ENCODE measurements at regions not wholly inside any gene's neighbourhood (a gene's known extent, or its start where the extent isn't known, plus 50 kb on each side); places are given as distances from the start of the nearest gene placed in this dataset.

GRCh38 chr16:79726902-79727301 lies 126.4 kb upstream of the MAF start:
- no peak for DNase-seq

DNA sequence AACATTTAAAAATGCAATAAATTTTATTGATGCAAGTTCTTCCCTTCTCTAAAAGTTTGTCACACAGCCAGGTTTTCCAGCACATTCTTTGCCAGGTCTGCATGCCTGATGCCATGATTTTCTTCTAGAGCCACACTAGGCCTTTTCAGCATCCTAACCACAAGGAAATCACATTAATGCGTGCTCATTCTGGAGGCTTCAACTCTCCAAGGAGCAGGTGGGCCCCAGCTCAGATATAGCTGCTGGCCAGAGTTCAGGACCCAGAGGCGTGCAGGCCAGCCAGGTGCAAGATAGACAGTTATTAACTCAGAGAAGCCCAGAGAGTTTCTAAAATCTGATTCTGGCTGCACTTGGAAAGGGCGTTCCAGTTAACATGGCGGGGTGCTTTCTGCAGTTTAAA lies 124.5 kb upstream of the MAF start:
- no peak for DNase-seq

DNA sequence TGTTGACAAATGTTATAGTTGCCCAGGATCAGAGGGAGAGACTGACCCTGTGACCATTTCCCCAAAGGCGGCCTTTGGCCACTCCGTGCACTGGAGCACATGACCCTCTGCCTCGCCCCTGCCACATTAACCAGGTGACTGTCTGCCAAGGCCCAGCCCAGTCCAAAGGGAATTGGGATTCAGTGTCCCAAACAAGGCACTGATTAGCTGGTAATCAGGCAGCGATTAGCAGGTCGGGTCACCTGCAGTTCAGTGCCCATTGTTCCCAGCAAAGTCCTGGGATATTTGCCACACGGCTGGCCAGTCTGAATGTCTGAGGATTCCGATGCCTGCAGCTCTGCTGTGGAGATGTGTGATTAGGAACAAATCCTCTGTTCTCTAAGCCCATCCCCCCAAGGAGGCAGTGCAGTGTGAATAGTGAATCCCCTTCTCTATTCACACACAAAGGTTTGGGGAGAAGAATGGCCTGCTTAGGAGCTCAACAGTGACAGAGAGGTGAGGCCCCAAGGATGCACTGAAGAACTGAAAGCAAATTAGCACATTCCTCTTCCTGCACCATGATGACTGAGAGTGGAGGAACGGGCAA lies 123.1 kb upstream of the MAF start:
- DNase-seq = no peak

GRCh38 chr16:79721270-79721669 lies 120.7 kb upstream of the MAF start:
- DNase-seq = no peak

DNA sequence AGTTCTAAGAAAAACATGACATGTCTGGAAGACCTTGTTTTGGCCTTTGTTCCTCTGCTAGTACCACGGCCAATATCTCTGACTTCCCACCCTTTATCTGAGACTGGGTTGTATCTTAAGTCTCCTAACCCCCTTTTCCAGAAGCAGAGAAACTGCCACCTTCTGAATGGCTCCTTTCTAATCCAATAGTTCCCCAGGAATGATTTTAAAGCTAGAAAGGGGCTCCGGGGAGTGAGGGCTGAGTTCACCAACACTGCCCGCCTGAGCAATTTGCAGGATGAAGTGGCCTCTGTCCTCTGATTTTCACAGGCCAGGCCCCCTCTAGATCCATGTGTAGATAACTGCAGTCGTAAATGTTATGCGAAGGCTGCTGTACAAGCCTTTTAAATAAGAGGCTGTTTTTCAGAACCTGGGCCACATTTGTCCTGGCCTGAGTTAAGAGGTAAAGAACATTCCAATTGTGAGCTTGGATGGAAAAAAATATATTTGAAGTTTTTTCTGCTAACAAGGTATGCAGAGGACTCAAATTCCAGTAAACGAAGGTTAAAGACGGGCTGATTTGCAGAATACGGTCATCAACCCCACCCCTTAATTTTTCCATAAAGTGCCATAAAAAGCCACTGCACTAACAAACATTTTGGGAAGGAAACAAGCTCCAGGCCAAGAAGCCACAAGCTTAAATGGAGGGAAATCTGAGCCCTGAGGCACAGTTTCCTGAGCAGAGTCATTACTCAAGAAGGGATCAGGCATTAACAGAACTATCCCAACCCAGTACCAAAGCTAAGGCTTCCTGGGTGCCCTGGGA lies 117.0 kb upstream of the MAF start:
- DNase-seq = no peak

GRCh38 chr16:79716645-79717332 lies 116.3 kb upstream of the MAF start:
- DNase-seq = no peak

- DNase-seq = no peak
Measured at GRCh38 chr16:79715061-79715460, 114.5 kb upstream of the MAF start.

DNA sequence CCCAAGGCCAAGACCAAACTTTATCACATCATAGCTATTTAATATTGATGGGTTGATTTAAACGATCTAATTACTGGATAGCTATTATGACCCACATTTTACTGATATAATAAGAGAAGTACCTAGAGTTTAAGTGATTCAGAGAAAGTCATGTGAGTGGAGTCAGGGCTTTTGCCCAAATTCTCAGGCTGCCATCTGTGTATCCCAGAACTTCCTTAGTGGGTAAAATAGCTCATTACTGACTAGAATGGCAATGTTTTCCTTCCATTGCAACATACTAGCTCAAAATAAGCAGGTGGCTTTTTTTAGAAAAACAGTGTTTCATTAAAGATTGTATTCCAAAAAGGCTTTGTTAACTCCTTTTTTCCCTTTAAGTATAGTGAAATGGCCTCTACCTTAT lies 113.9 kb upstream of the MAF start:
- no peak for DNase-seq

DNA sequence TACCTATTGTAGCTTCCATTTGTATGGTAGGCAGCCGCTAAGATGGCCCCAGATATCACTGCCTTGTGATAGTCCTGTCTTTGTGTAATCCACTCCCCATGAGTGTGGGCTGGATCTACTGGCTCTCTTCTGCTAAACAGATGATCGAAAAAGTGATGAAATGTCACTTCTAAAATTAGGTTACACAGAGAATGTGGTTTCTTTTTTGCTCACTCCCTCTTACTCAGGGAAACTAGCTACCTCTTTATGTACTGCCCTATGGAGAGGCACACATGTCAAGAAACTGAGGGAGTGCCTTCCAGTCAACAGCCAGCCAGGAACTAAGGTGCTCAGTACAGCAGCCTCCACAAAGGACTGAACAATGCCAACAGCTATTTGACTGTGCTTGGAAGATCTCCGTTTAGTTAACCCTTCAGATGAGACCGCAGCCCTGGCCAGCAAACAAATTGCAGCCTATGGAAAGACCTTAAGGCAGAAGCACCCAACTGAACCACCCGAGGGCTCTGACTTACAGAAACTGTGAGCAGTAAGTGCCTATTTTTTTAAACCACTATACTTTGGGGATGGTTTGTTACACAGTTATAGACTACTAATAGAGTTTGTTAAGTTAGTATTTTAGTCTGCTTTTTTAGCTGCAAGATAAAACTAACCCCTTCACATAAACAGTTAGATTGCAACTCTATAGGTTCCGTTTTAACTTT lies 113.2 kb upstream of the MAF start:
- no peak for DNase-seq

- DNase-seq = no peak
Measured at GRCh38 chr16:79712276-79712675, 111.7 kb upstream of the MAF start.

DNA sequence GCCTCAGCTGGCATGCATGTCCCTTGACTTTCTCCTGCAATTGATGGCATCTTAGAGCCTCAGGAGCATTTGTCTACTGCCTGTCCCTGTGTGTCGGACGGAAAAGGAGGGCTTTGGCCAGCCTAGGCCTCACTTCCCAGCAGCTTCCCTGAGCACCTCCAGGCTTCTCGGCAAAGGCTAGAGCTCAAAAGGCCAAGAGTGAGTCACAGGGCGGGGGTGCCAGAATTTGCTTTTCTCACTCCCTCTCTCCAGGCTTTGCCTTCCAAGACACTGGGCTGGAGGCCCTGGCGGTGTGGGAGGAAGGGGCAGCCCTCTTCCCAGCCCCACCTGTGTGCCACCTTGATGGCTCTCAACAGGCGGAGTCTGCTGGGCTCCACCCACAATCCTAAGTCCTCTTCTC lies 107.3 kb upstream of the MAF start:
- DNase-seq = no peak

DNA sequence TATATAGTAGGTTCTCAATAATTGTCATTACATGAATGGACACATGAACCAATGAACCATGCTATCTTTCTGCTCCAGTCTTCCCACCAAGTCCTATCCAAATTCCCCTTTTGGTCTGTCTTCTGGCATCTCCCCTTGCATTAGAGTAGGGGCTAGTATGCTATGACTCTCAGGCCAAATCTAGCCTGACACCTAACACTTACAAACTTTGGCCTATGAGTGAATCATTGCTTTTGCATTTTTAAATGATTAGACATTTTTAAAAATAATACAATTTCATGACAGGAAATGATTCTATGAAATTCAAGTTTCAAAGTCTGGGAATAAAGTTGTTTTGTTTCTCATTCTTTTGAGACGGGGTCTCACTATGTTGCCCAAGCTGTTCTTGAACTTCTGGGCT lies 102.5 kb upstream of the MAF start:
- DNase-seq = no peak

DNA sequence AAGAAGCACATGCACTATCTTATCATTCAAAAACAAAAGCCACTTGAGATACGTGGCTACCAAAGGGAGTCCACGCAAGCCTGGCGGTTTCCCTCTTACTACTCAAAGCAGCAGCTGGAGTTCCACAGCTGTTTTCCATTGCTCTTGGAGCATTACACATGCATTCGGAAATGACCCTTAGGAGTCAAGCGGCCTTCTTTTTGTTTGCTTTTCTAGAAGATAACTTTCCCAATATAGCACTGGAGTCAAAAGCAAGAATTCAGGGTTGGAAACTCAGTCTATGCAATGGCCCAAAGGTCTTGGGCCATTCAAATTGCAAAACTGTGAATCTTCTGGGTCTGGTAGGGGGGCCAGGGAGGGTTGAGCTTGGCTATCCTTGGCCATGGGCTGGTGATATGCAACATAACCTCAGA lies 97.8 kb upstream of the MAF start:
- DNase-seq = no peak

DNA sequence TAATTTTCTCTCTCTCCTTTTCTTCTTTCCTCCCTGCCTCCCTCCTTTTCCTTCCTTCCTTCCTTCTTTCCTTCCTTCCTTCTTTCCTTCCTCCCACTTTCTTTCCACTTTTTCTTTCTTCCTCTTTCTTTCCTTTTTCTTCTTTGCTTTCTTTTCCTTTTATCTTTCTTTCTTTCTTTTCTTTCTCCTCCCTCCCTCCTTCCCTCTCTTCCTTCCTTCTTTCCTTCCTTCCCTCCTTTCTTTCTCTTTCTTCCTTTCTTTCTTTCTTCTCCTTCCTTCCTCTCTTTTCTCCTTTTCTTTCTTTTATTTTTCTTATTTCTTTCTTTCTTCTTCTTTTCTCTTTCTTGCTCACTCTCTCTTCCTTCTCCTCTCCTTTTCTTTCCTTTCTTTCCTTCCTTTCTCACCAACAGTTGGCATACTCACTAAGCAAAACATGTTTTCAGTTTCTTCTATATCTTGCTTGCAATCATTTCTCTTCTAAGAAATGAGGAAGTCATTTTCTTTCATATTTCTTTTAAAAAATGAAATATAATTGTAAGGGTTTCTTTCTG lies 97.1 kb upstream of the MAF start:
- no peak for DNase-seq

- no peak for DNase-seq
Measured at GRCh38 chr16:79691007-79691406, 90.5 kb upstream of the MAF start.

- no peak for DNase-seq
Measured at GRCh38 chr16:79690159-79690558, 89.6 kb upstream of the MAF start.

- no peak for DNase-seq
Measured at GRCh38 chr16:79687249-79688130, 87.0 kb upstream of the MAF start.

- DNase-seq = no peak
Measured at GRCh38 chr16:79685871-79686270, 85.3 kb upstream of the MAF start.

DNA sequence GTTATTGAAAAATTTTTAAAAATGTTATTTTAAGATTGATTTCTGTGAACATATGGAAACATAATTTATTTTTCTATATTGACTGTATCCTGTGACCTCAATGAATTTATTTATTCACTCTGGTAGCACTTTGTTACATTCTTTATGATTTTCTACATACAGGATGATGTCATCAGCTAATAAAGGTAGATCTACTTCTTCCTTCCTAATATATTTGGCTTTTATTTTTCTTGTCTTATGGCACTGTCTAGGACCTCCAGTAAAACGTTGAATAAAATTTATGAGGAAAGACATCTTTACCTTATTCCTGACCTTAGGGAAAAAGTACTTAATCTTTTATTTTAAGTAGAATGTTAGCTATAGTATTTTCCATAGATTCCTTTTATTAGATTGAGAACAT lies 78.8 kb upstream of the MAF start:
- no peak for DNase-seq

DNA sequence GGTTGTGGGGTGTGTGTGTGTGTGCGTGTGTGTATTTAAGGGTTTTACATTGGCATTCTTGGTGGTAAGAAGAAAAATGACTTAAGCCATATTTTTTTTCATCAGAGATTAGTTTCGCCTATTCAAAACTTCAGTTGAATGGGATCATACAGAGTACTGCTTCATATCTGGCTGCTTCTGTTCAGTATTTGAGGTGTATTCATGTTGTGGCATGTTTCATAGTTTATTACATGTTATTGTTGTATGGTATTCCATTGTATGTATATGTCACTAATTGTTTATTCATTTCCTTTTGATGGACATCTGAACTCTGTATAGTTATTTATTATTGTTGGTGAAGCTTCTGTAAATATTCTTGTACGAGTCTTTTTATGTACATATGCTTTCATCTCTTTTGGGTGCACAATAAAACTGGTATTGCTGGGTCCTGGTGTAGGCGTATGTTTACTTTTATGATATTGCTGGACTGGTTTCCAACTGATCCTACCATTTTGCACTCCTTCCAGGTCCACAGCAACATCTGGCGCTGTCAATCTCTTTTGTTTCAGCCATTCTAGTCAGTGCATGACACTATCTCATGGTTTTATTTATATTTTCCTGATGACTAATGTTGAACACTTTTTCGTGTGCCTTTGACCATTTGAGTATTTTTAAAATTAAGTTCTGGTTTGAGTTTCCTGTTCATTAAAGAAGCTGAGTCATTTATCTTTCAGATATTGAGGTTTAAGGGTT lies 77.4 kb upstream of the MAF start:
- no peak for DNase-seq

- no peak for DNase-seq
Measured at GRCh38 chr16:79673635-79674034, 73.1 kb upstream of the MAF start.

DNA sequence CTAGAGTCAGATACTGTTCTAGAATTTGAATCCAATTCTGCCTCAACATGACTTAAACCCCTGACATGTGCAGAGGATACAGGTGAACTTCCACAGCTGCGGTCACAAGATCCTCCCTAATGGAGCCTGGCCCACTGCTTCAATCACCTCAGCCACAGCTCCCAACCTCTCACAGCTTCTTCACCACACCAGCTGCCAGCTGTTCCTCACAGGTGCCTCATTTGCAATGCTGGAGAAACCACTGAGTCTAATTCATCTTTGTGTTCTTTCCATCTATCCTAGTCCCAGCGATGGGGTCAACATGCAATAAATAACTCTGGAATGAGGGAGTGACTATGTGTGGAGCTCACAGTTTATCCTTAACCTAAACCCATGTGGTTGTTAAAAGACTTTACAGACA lies 72.0 kb upstream of the MAF start:
- no peak for DNase-seq
